ENCODE measurements at regions not wholly inside any gene's neighbourhood (a gene's known extent, or its start where the extent isn't known, plus 50 kb on each side); places are given as distances from the start of the nearest gene placed in this dataset.

- no peak for FAIRE-seq
- in situ Hi-C loops (cut with MboI), result no loop called here
- WGBS (ENCODE audit: insufficient coverage, low coverage, missing lambda C conversion rate), result under 1% methylated on average over 14 of the region's 14 CpGs
- Histone ChIP-seq H3K4me2 (ENCODE audit: insufficient read depth, low read length) (no peak overlapping the region), H3K4me1 (replicated peaks in 1 of 2; ENCODE audit: control insufficient read depth in 2 of 2, insufficient read depth in 2 of 2, low read length in 2 of 2) (no peaks in the 10 kb centered on the region), H4K20me1 (replicated peaks; ENCODE audit: control insufficient read depth, insufficient read depth, low read length) (no peaks in the 10 kb centered on the region), H3K9me3 (replicated peaks; ENCODE audit: control insufficient read depth, insufficient read depth, low read depth, low read length) (no peaks in the 10 kb centered on the region; the same call in 1 of the 2 replicates), H2AFZ (ENCODE audit: low read depth, low read length) (no peak overlapping the region), H3K27me3 (ENCODE audit: control insufficient read depth in 2 of 2, insufficient read depth in 2 of 2, low read length in 2 of 2) (peaks cover 0 to 5% of the 10 kb centered on the region in 2 experiments; a peak in 1 of 5 replicates), H3K9ac (ENCODE audit: insufficient read depth in 1 of 2, low read depth in 2 of 2, low read length in 2 of 2) (no peak overlapping the region), H3K27ac (ENCODE audit: extremely low read depth, low read depth, low read length) (no peak overlapping the region), H3K4me3 (no peak overlapping the region), H3K36me3 (ENCODE audit: control insufficient read depth, insufficient read depth, low read length) (no peaks in the 10 kb centered on the region), H3K9me1 (ENCODE audit: control insufficient read depth, insufficient read depth, low read length) (no peaks in the 10 kb centered on the region), H3K79me2 (ENCODE audit: control insufficient read depth, insufficient read depth, low read length) (no peaks in the 10 kb centered on the region)
- no peak for DNase-seq (ENCODE audit: extremely low read depth in 1 of 4, low spot score in 3 of 4)
- no peak for ATAC-seq
- ChIA-PET POLR2A (interaction anchor here (0.7 kb wide), 1 partner anchor 406 kb away, joined by 5 read pairs; no protein-coding TSS in a partner anchor), CTCF (ENCODE audit: low intra/inter-chr PET ratio) (no interaction called here)
- intact Hi-C loops (cut with micrococcal nuclease), result no loop called here
- no TSS peak for BruUV-seq (replicated peaks)
- no peak for TF ChIP-seq PTRF (tag; IDR thresholded peaks at IDR 0.05)
These were observed 68.0 kb upstream of the MSX1 start for GRCh38 chr4:4791299-4792111.

GRCh38 chr4:4789462-4789861 is 70.0 kb upstream of the MSX1 start:
- H3K27me3 ChIP-seq (ENCODE audit: control insufficient read depth in 2 of 2, insufficient read depth in 2 of 2, low read length in 2 of 2), result peaks cover 0 to 8% of the 10 kb centered on the region in 2 experiments; a peak in 2 of 5 replicates
- intact Hi-C loops (cut with micrococcal nuclease), result no loop called here
- H4K20me1 ChIP-seq (replicated peaks; ENCODE audit: control insufficient read depth, insufficient read depth, low read length), result no peaks in the 10 kb centered on the region
- H3K79me2 ChIP-seq (ENCODE audit: control insufficient read depth, insufficient read depth, low read length), result no peaks in the 10 kb centered on the region
- no peak overlapping the region for H2AFZ ChIP-seq (ENCODE audit: low read depth, low read length)
- no peaks in the 10 kb centered on the region; the same call in 1 of the 2 replicates for H3K9me3 ChIP-seq (replicated peaks; ENCODE audit: control insufficient read depth, insufficient read depth, low read depth, low read length)
- ATAC-seq (no peak), FAIRE-seq (no peak), DNase-seq (ENCODE audit: extremely low read depth in 1 of 4, low spot score in 3 of 4) (no peak)
- H3K36me3 ChIP-seq (ENCODE audit: control insufficient read depth, insufficient read depth, low read length), result no peaks in the 10 kb centered on the region
- BruUV-seq (replicated peaks), result no TSS peak
- WGBS (ENCODE audit: insufficient coverage, low coverage, missing lambda C conversion rate), result 0% methylated on average over 1 of the region's 1 CpG
- TF ChIP-seq ZNF766 (CRISPR knock-in tag; conservative IDR thresholded peaks at IDR 0.05), result 0 out of 2 replicates have a peak, but pooled peaks have one; percentile 53
- no peak for TF ChIP-seq SMAD4 (CRISPR knock-in tag; conservative IDR thresholded peaks at IDR 0.05)
- TF ChIP-seq HBP1 (CRISPR knock-in tag; IDR thresholded peaks at IDR 0.05), result no peak
- H3K4me2 ChIP-seq (ENCODE audit: insufficient read depth, low read length), result no peak overlapping the region
- no peak overlapping the region for H3K9ac ChIP-seq (ENCODE audit: insufficient read depth in 1 of 2, low read depth in 2 of 2, low read length in 2 of 2)
- in situ Hi-C loops (cut with MboI), result no loop called here
- H3K4me1 ChIP-seq (replicated peaks in 1 of 2; ENCODE audit: control insufficient read depth in 2 of 2, insufficient read depth in 2 of 2, low read length in 2 of 2), result no peaks in the 10 kb centered on the region
- POLR2A ChIA-PET, result no interaction called here
- no peaks in the 10 kb centered on the region for H3K9me1 ChIP-seq (ENCODE audit: control insufficient read depth, insufficient read depth, low read length)
- no peak overlapping the region for H3K27ac ChIP-seq (ENCODE audit: extremely low read depth, low read depth, low read length)
- CTCF ChIA-PET (ENCODE audit: low intra/inter-chr PET ratio), result no interaction called here
- no peak overlapping the region for H3K4me3 ChIP-seq

Data from K562 (cell line).